OCI-LY7 (cell line): ENCODE measurements at regions not wholly inside any gene's neighbourhood (a gene's known extent, or its start where the extent isn't known, plus 50 kb on each side); places are given as distances from the start of the nearest gene placed in this dataset.

Experiments used
- BruUV-seq: library from RNA; stranded (reverse); fragments of 400-500 nt; replicated peaks from 2 replicates; lab custom pipeline; 2021; lab: Mats Ljungman, UMichigan
- CTCF ChIA-PET: fragments of 300-600 bp; sonication (Branson Sonifier 250); formaldehyde crosslinking; loops from one replicate; lab custom pipeline; 2022; ENCODE audit warnings: antibody characterized with exemption; ENCODE audit not compliant: unreplicated experiment; lab: Charles Lee
- POLR2A ChIA-PET: fragments of 300-600 bp; sonication (Branson Sonifier 250); formaldehyde crosslinking; loops from one replicate; lab custom pipeline; 2022; ENCODE audit warnings: antibody characterized with exemption; lab: Charles Lee
- DNase-seq: peaks from one replicate; pipeline ENCODE4 v3.0.0-alpha.2; 2015; ENCODE audit warnings: low spot score
- H2AFZ ChIP-seq: fragments of 200-600 bp; sonication (generic), shearing (Covaris generic); 2 replicates; pipeline ENCODE4 v1.6.1; 2014; ENCODE audit warnings: mild to moderate bottlenecking, antibody characterized with exemption, low read length, moderate library complexity
- H3K27ac ChIP-seq: fragments of 200-600 bp; sonication (generic); 2 replicates; pipeline ENCODE4 v1.5.1; 2014; ENCODE audit warnings: mixed run types, low read depth, mild to moderate bottlenecking, moderate library complexity, low read length, inconsistent platforms; ENCODE audit not compliant: poor library complexity, severe bottlenecking
- H3K36me3 ChIP-seq: fragments of 200-600 bp; sonication (generic); 2 replicates; pipeline ENCODE4 v1.6.1; 2014; ENCODE audit warnings: mild to moderate bottlenecking, antibody characterized with exemption, low read length, moderate library complexity, mixed read lengths; ENCODE audit not compliant: insufficient read depth
- H3K4me1 ChIP-seq: fragments of 200-600 bp; sonication (generic); 2 replicates; pipeline ENCODE4 v1.5.1; 2014; ENCODE audit warnings: mild to moderate bottlenecking, low read length; ENCODE audit not compliant: insufficient read depth, poor library complexity, severe bottlenecking
- H3K4me2 ChIP-seq: fragments of 200-600 bp; sonication (generic); 2 replicates; pipeline ENCODE4 v1.6.1; 2014; ENCODE audit warnings: mild to moderate bottlenecking, low read length
- H3K4me3 ChIP-seq: fragments of 200-600 bp; sonication (generic); 2 replicates; pipeline ENCODE4 v1.5.1; 2014; ENCODE audit warnings: mild to moderate bottlenecking, low read depth, low read length; ENCODE audit not compliant: poor library complexity, severe bottlenecking
- H3K79me2 ChIP-seq: fragments of 200-600 bp; sonication (generic); 2 replicates; pipeline ENCODE4 v1.6.1; 2016; ENCODE audit warnings: low read depth, mild to moderate bottlenecking, low read length, moderate library complexity, mixed read lengths; ENCODE audit not compliant: insufficient read depth
- H3K9me2 ChIP-seq: fragments of 200-600 bp; sonication (generic); 2 replicates; pipeline ENCODE4 v1.6.1; 2016; ENCODE audit warnings: mild to moderate bottlenecking, low read length, mixed read lengths; ENCODE audit not compliant: insufficient read depth
- H3K9me3 ChIP-seq: fragments of 200-600 bp; sonication (generic); 2 replicates; pipeline ENCODE4 v1.6.1; 2014; ENCODE audit warnings: mild to moderate bottlenecking, mixed run types, low read length, mixed read lengths
- H4K20me1 ChIP-seq: fragments of 200-600 bp; sonication (generic); 2 replicates; pipeline ENCODE4 v1.6.1; 2014; ENCODE audit warnings: mild to moderate bottlenecking, antibody characterized with exemption, low read length, moderate library complexity, mixed read lengths; ENCODE audit not compliant: insufficient read depth
- EZH2phosphoT487 ChIP-seq: fragments of 200-600 bp; sonication (generic); IDR thresholded peaks from 2 replicates; pipeline ENCODE4 v1.6.1; 2018; ENCODE audit warnings: low read depth, borderline replicate concordance, mild to moderate bottlenecking, mixed run types, antibody characterized with exemption, low read length, moderate library complexity, mixed read lengths
- intact Hi-C: fragments of 100-400 bp; cut with micrococcal nuclease; formaldehyde crosslinking; loops from one replicate; pipeline ENCODE4 v1.10.0; 2022; ENCODE audit not compliant: unreplicated experiment
- TF ChIP-seq, protein P1 (sequence below): fragments of 200-600 bp; sonication (generic); conservative IDR thresholded peaks from 2 replicates; pipeline ENCODE4 v1.5.1; 2014; ENCODE audit warnings: mild to moderate bottlenecking, antibody characterized with exemption, low read length, moderate library complexity, mixed read lengths

DNA sequence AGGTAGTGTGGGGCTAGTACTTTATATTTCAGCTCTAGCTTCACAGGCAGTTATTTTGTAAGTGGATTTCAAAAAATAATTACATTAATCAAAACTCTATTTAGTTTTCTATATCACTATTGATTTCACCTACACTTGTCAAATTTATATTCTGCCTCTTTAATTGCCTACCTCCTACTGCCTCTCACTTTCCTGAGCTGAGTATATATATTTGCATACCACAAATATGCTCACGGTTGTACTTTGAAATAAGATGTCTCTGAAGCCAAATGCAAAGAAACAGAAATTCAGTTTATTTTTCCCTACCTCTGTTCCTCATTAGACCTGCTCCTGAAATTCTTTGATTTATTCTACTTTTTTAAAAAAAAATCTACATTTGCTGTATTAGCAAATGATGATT, 309.3 kb upstream of the TGFBR2 start:
- TF ChIP-seq EZH2phosphoT487, result no peak
- TF ChIP-seq, protein P1, sequence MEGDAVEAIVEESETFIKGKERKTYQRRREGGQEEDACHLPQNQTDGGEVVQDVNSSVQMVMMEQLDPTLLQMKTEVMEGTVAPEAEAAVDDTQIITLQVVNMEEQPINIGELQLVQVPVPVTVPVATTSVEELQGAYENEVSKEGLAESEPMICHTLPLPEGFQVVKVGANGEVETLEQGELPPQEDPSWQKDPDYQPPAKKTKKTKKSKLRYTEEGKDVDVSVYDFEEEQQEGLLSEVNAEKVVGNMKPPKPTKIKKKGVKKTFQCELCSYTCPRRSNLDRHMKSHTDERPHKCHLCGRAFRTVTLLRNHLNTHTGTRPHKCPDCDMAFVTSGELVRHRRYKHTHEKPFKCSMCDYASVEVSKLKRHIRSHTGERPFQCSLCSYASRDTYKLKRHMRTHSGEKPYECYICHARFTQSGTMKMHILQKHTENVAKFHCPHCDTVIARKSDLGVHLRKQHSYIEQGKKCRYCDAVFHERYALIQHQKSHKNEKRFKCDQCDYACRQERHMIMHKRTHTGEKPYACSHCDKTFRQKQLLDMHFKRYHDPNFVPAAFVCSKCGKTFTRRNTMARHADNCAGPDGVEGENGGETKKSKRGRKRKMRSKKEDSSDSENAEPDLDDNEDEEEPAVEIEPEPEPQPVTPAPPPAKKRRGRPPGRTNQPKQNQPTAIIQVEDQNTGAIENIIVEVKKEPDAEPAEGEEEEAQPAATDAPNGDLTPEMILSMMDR, result no peak
- Histone ChIP-seq H3K4me3 (no peak overlapping the region), H2AFZ (no peak overlapping the region), H3K4me2 (no peak overlapping the region), H3K36me3 (no peaks in the 10 kb centered on the region), H4K20me1 (no peaks in the 10 kb centered on the region), H3K9me2 (no peaks in the 10 kb centered on the region), H3K4me1 (no peaks in the 10 kb centered on the region), H3K9me3 (no peaks in the 10 kb centered on the region), H3K79me2 (no peaks in the 10 kb centered on the region), H3K27ac (no peak overlapping the region)
- ChIA-PET CTCF (no interaction called here), POLR2A (no interaction called here)
- BruUV-seq, result no TSS peak
- no peak for DNase-seq
- intact Hi-C loops, result no loop called here

DNA sequence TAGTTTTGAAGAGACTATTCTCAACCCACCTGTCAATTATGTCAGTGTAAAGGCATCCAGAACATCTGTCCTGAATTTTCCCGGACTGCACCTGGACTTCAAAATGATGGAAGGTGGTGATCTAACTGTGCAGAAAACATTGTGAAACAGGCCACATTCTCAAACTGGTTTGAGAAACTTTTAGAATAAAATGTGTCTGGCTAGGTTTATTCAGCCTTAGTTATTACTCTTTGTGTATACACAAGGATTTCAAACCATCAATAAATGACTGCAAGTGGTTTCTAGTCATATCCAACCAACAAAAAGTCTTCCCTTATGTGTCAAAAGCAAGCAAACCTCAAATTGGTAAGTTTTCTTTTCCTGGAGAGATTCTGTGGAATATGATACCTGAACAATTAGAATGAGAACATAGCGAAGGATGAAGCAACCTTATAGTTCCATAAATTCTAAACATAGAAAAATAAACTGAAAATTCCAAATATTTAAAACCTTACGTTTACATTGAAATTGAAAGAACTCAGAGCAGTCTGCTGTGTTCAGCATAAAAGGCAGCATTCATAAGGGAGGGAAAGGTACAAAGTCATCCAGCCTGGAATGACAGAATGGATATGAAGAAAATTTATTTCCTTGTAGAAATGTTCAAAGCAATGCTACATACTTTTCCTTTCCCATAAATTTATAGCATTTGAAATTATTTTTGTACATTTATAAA, 306.6 kb upstream of the TGFBR2 start:
- no peaks in the 10 kb centered on the region for H3K4me1 ChIP-seq
- BruUV-seq, result no TSS peak
- ChIA-PET POLR2A (no interaction called here), CTCF (no interaction called here)
- no peak overlapping the region for H2AFZ ChIP-seq
- H3K9me2 ChIP-seq, result no peaks in the 10 kb centered on the region
- no peak for DNase-seq
- intact Hi-C loops, result no loop called here
- no peak overlapping the region for H3K4me3 ChIP-seq
- H3K4me2 ChIP-seq, result no peak overlapping the region
- no peak overlapping the region for H3K27ac ChIP-seq
- H3K36me3 ChIP-seq, result no peaks in the 10 kb centered on the region
- no peaks in the 10 kb centered on the region for H3K9me3 ChIP-seq
- no peaks in the 10 kb centered on the region for H3K79me2 ChIP-seq
- TF ChIP-seq, protein P1, result no peak
- H4K20me1 ChIP-seq, result no peaks in the 10 kb centered on the region

DNA sequence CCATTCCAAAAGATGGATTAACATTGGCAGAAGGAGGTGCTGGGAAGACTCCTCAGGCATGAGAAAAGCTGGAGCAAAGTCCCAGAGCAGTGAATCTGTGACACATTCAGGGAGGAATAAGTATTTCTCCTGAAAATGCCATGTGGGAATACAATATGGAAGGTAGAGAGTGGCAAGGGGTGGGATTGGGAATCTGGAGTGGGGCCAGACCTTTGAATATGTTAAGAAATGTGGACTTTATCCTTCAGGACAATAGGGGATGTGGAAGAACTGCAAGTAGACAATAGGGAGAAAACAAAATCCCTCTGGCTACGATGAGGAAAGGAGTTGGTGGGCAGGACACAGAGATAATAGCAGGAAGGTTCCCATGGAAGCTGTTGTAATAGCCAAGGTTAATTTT, 305.6 kb upstream of the TGFBR2 start:
- Histone ChIP-seq H3K4me1 (no peaks in the 10 kb centered on the region), H4K20me1 (no peaks in the 10 kb centered on the region), H2AFZ (no peak overlapping the region), H3K4me3 (no peak overlapping the region), H3K9me3 (no peaks in the 10 kb centered on the region), H3K36me3 (no peaks in the 10 kb centered on the region), H3K9me2 (no peaks in the 10 kb centered on the region), H3K79me2 (no peaks in the 10 kb centered on the region), H3K4me2 (no peak overlapping the region), H3K27ac (no peak overlapping the region)
- ChIA-PET CTCF (no interaction called here), POLR2A (no interaction called here)
- no peak for DNase-seq
- intact Hi-C loops, result no loop called here
- BruUV-seq, result no TSS peak
- no peak for TF ChIP-seq EZH2phosphoT487
- TF ChIP-seq, protein P1, result no peak
